NCI-H82 treated with DMSO at 0.1 percent for 48 hours (cell line): ENCODE measurements at regions not wholly inside any gene's neighbourhood (a gene's known extent, or its start where the extent isn't known, plus 50 kb on each side); places are given as distances from the start of the nearest gene placed in this dataset.

ENCODE experiments used
- DNase-seq: peaks from one replicate; lab custom pipeline; 2025; ENCODE audit not compliant: unreplicated experiment; lab: John Stamatoyannopoulos, UW

GRCh38 chr10:113433711-113434110 is 119.1 kb upstream of the HABP2 start:
- no peak for DNase-seq

- DNase-seq, result no peak
These were observed 118.5 kb upstream of the HABP2 start for GRCh38 chr10:113434315-113434714.

GRCh38 chr10:113434950-113435349 is 117.9 kb upstream of the HABP2 start:
- DNase-seq, result no peak

- DNase-seq, result no peak
These were observed 117.0 kb upstream of the HABP2 start for GRCh38 chr10:113435881-113436280.

- no peak for DNase-seq
These were observed 116.0 kb upstream of the HABP2 start for GRCh38 chr10:113436851-113437250.

GRCh38 chr10:113438652-113439051 is 114.2 kb upstream of the HABP2 start:
- DNase-seq, result no peak

GRCh38 chr10:113441220-113441619 is 111.6 kb upstream of the HABP2 start:
- no peak for DNase-seq

GRCh38 chr10:113441686-113442270 is 111.1 kb upstream of the HABP2 start:
- no peak for DNase-seq

- no peak for DNase-seq
These were observed 110.5 kb upstream of the HABP2 start for GRCh38 chr10:113442336-113442735.

GRCh38 chr10:113443141-113443925 is 109.5 kb upstream of the HABP2 start:
- no peak for DNase-seq

GRCh38 chr10:113444766-113445365 is 108.0 kb upstream of the HABP2 start:
- no peak for DNase-seq

- DNase-seq, result no peak
These were observed 107.1 kb upstream of the HABP2 start for GRCh38 chr10:113445736-113446135.

GRCh38 chr10:113446739-113447138 is 106.1 kb upstream of the HABP2 start:
- no peak for DNase-seq

GRCh38 chr10:113447278-113447677 is 105.6 kb upstream of the HABP2 start:
- no peak for DNase-seq

- no peak for DNase-seq
These were observed 103.7 kb upstream of the HABP2 start for GRCh38 chr10:113449006-113449695.

- no peak for DNase-seq
These were observed 102.6 kb upstream of the HABP2 start for GRCh38 chr10:113450046-113450804.

- no peak for DNase-seq
These were observed 101.9 kb upstream of the HABP2 start for GRCh38 chr10:113450906-113451305.

- no peak for DNase-seq
These were observed 100.6 kb upstream of the HABP2 start for GRCh38 chr10:113452146-113452845.

- no peak for DNase-seq
These were observed 99.5 kb upstream of the HABP2 start for GRCh38 chr10:113453351-113453750.

GRCh38 chr10:113454341-113455061 is 98.4 kb upstream of the HABP2 start:
- peak; percentile 3 for DNase-seq
